Liver (tissue), 8 donors: ENCODE measurements at regions not wholly inside any gene's neighbourhood (a gene's known extent, or its start where the extent isn't known, plus 50 kb on each side); places are given as distances from the start of the nearest gene placed in this dataset.

Experiments
- DNase-seq: peaks from one replicate; pipeline ENCODE4 v3.0.0-alpha.2; 2017; ENCODE audit warnings: low spot score
- H3K27ac ChIP-seq, 2 donors: one replicate each; pipeline ENCODE4 v1.7.0; 2013; ENCODE audit warnings: inconsistent platforms in 2 of 2, low read length in 2 of 2, control low read depth in 1 of 2, low read depth in 1 of 2, mild to moderate bottlenecking in 1 of 2
- H3K27me3 ChIP-seq, 4 donors: one replicate each; pipeline versions ENCODE4 v1.6.1 to v1.7.0; 2013; ENCODE audit warnings: low read length in 3 of 4, inconsistent platforms in 1 of 4, mild to moderate bottlenecking in 1 of 4, moderate library complexity in 1 of 4; ENCODE audit not compliant: control insufficient read depth in 4 of 4, insufficient read depth in 4 of 4
- H3K36me3 ChIP-seq, 4 donors: one replicate each; pipeline versions ENCODE4 v1.6.1 to v1.7.0; 2013; ENCODE audit warnings: low read length in 3 of 4, mild to moderate bottlenecking in 3 of 4, low read depth in 1 of 4, moderate library complexity in 1 of 4; ENCODE audit not compliant: control insufficient read depth in 4 of 4, insufficient read depth in 3 of 4
- H3K4me1 ChIP-seq, 4 donors: one replicate each; pipeline versions ENCODE4 v1.6.1 to v1.7.0; 2013; ENCODE audit warnings: low read length in 3 of 4, mild to moderate bottlenecking in 3 of 4, moderate library complexity in 1 of 4; ENCODE audit not compliant: control insufficient read depth in 4 of 4, insufficient read depth in 4 of 4
- H3K4me3 ChIP-seq, 3 donors: one replicate each; pipeline versions ENCODE4 v1.6.1 to v1.7.0; 2013; ENCODE audit warnings: low read length in 3 of 3, control low read depth in 1 of 3, low read depth in 1 of 3, mild to moderate bottlenecking in 1 of 3
- H3K9ac ChIP-seq, 2 donors: one replicate each; pipeline ENCODE4 v1.7.0; 2013; ENCODE audit warnings: low read length in 2 of 2, mild to moderate bottlenecking in 2 of 2, moderate library complexity in 2 of 2, control low read depth in 1 of 2, low read depth in 1 of 2
- H3K9me3 ChIP-seq, 4 donors: one replicate each; pipeline versions ENCODE4 v1.6.1 to v1.7.0; 2013; ENCODE audit warnings: low read length in 3 of 4; ENCODE audit not compliant: control insufficient read depth in 4 of 4
- EGR1 ChIP-seq, 2 donors: IDR thresholded peaks; 2 replicates each; pipeline ENCODE4 v1.6.1; 2016 to 2018; ENCODE audit warnings: antibody characterized with exemption in 2 of 2, low read depth in 2 of 2
- FOXA1 ChIP-seq: IDR thresholded peaks from 2 replicates; pipeline ENCODE4 v1.6.1; 2016; ENCODE audit warnings: antibody characterized with exemption
- FOXA2 ChIP-seq: IDR thresholded peaks from 2 replicates; pipeline ENCODE4 v1.6.1; 2016; ENCODE audit warnings: antibody characterized with exemption
- GABPA ChIP-seq, 2 donors: IDR thresholded peaks in 1 of 2; conservative IDR thresholded peaks in 1 of 2; 2 replicates each; pipeline ENCODE4 v1.6.1; 2016; ENCODE audit warnings: antibody characterized with exemption in 2 of 2, mild to moderate bottlenecking in 1 of 2, moderate library complexity in 1 of 2
- HNF4A ChIP-seq, 2 donors: conservative IDR thresholded peaks; 2 replicates each; pipeline ENCODE4 v1.6.1; 2016; ENCODE audit warnings: antibody characterized with exemption in 2 of 2, mild to moderate bottlenecking in 2 of 2
- HNF4G ChIP-seq: IDR thresholded peaks from 2 replicates; pipeline ENCODE4 v1.6.1; 2016; ENCODE audit warnings: antibody characterized with exemption
- JUND ChIP-seq, 2 donors: IDR thresholded peaks; 2 replicates each; pipeline ENCODE4 v1.6.1; 2016; ENCODE audit warnings: antibody characterized with exemption in 2 of 2
- NR2F2 ChIP-seq: IDR thresholded peaks from 2 replicates; pipeline ENCODE4 v1.6.1; 2016; ENCODE audit warnings: antibody characterized with exemption
- RAD21 ChIP-seq, 2 donors: IDR thresholded peaks; 2 replicates each; pipeline ENCODE4 v1.6.1; 2016; ENCODE audit warnings: antibody characterized with exemption in 2 of 2, mild to moderate bottlenecking in 2 of 2
- RXRA ChIP-seq, 2 donors: IDR thresholded peaks; 2 replicates each; pipeline ENCODE4 v1.6.1; 2017 to 2018; ENCODE audit warnings: antibody characterized with exemption in 2 of 2, mild to moderate bottlenecking in 1 of 2
- SP1 ChIP-seq: IDR thresholded peaks from 2 replicates; pipeline ENCODE4 v1.6.1; 2018; ENCODE audit warnings: antibody characterized with exemption, mild to moderate bottlenecking
- TAF1 ChIP-seq: conservative IDR thresholded peaks from 2 replicates; pipeline ENCODE4 v1.6.1; 2016; ENCODE audit warnings: antibody characterized with exemption, mild to moderate bottlenecking
- YY1 ChIP-seq: IDR thresholded peaks from 2 replicates; pipeline ENCODE4 v1.6.1; 2016; ENCODE audit warnings: antibody characterized with exemption, mild to moderate bottlenecking
- WGBS: extraction: QIAGEN DNeasy Blood & Tissue Kit; methylation state at CpG from one replicate; pipeline ENCODE4 v1.1.7; 2013; 5-methylcytosine and 5-hydroxymethylcytosine counted together
- TF ChIP-seq, protein P1 (sequence below): fragments of 150-350 bp; IDR thresholded peaks from 2 replicates; pipeline ENCODE4 v1.5.1; 2017; ENCODE audit warnings: improper control_type of control experiment, low read depth, low read length; ENCODE audit not compliant: missing input control
- TF ChIP-seq, protein P2 (sequence below): IDR thresholded peaks from 2 replicates; pipeline ENCODE4 v1.6.1; 2016; ENCODE audit warnings: antibody characterized with exemption
- TF ChIP-seq, protein P3 (sequence below): IDR thresholded peaks from 2 replicates; pipeline ENCODE4 v1.6.1; 2016; ENCODE audit warnings: antibody characterized with exemption, mild to moderate bottlenecking
- TF ChIP-seq, protein P4 (sequence below): IDR thresholded peaks from 2 replicates; pipeline ENCODE4 v1.6.1; 2016; ENCODE audit warnings: antibody characterized with exemption
- TF ChIP-seq, protein P5 (sequence below): IDR thresholded peaks from 2 replicates; pipeline ENCODE4 v1.6.1; 2016; ENCODE audit warnings: antibody characterized with exemption
- donor health status: healthy.
- donor health status: healthy.
- donor health status: healthy.
- donor health status: healthy.
- donor health status: healthy.

DNA sequence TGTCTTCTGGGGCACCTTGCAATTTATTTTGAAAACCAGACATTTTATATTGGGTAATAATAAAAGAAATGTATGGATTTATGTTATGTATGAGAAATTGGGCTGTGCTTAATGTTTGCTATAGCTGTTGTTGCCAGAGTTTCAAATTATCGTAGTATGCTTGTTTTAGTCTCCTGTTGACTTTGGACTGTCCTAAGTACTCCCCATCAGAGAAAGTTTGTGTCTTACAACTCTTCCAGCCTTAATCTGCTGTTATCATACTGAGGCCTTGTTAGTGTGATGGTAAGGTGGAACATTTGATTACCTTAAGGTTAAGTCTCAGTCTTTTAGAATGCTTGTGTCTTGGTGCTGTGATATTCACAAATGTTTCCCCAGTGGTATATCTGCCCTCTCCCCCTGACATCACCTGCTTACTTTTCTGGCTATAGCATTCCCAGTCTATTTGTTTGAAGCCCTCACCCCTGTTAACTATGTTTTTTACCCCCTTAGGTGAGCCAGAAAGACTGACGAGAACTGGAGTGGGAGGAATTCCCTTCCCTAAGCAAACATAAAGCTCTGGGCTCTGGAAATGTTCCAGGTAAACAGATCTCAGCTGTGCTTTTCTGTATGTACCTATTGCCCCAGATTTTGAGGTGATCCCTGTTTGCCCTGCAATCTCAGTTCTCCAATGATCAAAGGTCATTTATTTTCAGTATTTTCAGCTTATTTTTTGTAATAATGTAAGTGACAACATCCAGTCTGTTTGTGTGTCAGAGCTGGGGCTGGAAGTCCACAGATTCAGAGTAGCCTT is 581.1 kb upstream of the CITED2 start:
- DNase-seq, result no peak
- WGBS, result 37% methylated on average over 2 of the region's 2 CpGs
- TF ChIP-seq HNF4A (conservative IDR thresholded peaks at IDR 0.05) (peak; percentile 86 to 92), HNF4G (peak; percentile 80), GABPA (IDR thresholded peaks at IDR 0.05 in 1 of 2, conservative IDR thresholded peaks at IDR 0.05 in 1 of 2) (no peak), YY1 (no peak), EGR1 (IDR thresholded peaks at IDR 0.05; ENCODE audit: low read depth in 2 of 2) (peak in 1 of 2 donors; percentile 21), NR2F2 (no peak), SP1 (peak; percentile 83), RAD21 (IDR thresholded peaks at IDR 0.05) (peak; percentile 44 to 57), FOXA1 (peak; percentile 58), JUND (IDR thresholded peaks at IDR 0.05) (peak in 1 of 2 donors; percentile 54), RXRA (IDR thresholded peaks at IDR 0.05) (peak; percentile 82 to 83), FOXA2 (peak; percentile 82), TAF1 (no peak)
- TF ChIP-seq, protein P1, sequence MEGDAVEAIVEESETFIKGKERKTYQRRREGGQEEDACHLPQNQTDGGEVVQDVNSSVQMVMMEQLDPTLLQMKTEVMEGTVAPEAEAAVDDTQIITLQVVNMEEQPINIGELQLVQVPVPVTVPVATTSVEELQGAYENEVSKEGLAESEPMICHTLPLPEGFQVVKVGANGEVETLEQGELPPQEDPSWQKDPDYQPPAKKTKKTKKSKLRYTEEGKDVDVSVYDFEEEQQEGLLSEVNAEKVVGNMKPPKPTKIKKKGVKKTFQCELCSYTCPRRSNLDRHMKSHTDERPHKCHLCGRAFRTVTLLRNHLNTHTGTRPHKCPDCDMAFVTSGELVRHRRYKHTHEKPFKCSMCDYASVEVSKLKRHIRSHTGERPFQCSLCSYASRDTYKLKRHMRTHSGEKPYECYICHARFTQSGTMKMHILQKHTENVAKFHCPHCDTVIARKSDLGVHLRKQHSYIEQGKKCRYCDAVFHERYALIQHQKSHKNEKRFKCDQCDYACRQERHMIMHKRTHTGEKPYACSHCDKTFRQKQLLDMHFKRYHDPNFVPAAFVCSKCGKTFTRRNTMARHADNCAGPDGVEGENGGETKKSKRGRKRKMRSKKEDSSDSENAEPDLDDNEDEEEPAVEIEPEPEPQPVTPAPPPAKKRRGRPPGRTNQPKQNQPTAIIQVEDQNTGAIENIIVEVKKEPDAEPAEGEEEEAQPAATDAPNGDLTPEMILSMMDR, result no peak
- TF ChIP-seq, protein P2, sequence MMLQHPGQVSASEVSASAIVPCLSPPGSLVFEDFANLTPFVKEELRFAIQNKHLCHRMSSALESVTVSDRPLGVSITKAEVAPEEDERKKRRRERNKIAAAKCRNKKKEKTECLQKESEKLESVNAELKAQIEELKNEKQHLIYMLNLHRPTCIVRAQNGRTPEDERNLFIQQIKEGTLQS, result peak; percentile 59
- TF ChIP-seq, protein P3, sequence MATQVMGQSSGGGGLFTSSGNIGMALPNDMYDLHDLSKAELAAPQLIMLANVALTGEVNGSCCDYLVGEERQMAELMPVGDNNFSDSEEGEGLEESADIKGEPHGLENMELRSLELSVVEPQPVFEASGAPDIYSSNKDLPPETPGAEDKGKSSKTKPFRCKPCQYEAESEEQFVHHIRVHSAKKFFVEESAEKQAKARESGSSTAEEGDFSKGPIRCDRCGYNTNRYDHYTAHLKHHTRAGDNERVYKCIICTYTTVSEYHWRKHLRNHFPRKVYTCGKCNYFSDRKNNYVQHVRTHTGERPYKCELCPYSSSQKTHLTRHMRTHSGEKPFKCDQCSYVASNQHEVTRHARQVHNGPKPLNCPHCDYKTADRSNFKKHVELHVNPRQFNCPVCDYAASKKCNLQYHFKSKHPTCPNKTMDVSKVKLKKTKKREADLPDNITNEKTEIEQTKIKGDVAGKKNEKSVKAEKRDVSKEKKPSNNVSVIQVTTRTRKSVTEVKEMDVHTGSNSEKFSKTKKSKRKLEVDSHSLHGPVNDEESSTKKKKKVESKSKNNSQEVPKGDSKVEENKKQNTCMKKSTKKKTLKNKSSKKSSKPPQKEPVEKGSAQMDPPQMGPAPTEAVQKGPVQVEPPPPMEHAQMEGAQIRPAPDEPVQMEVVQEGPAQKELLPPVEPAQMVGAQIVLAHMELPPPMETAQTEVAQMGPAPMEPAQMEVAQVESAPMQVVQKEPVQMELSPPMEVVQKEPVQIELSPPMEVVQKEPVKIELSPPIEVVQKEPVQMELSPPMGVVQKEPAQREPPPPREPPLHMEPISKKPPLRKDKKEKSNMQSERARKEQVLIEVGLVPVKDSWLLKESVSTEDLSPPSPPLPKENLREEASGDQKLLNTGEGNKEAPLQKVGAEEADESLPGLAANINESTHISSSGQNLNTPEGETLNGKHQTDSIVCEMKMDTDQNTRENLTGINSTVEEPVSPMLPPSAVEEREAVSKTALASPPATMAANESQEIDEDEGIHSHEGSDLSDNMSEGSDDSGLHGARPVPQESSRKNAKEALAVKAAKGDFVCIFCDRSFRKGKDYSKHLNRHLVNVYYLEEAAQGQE, result peak; percentile 93
- TF ChIP-seq, protein P4, sequence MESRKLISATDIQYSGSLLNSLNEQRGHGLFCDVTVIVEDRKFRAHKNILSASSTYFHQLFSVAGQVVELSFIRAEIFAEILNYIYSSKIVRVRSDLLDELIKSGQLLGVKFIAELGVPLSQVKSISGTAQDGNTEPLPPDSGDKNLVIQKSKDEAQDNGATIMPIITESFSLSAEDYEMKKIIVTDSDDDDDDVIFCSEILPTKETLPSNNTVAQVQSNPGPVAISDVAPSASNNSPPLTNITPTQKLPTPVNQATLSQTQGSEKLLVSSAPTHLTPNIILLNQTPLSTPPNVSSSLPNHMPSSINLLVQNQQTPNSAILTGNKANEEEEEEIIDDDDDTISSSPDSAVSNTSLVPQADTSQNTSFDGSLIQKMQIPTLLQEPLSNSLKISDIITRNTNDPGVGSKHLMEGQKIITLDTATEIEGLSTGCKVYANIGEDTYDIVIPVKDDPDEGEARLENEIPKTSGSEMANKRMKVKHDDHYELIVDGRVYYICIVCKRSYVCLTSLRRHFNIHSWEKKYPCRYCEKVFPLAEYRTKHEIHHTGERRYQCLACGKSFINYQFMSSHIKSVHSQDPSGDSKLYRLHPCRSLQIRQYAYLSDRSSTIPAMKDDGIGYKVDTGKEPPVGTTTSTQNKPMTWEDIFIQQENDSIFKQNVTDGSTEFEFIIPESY, result peak; percentile 64
- TF ChIP-seq, protein P5, sequence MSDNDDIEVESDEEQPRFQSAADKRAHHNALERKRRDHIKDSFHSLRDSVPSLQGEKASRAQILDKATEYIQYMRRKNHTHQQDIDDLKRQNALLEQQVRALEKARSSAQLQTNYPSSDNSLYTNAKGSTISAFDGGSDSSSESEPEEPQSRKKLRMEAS, result peak; percentile 42
- H3K36me3 ChIP-seq, result no peaks in the 10 kb centered on the region
- H3K4me1 ChIP-seq, result peaks cover 0 to 9% (median under 1%) of the 10 kb centered on the region in 4 donors
- H3K27ac ChIP-seq, result peak overlapping the region; percentile 75 to 77
- H3K27me3 ChIP-seq, result no peaks in the 10 kb centered on the region
- no peaks in the 10 kb centered on the region for H3K9me3 ChIP-seq
- H3K9ac ChIP-seq, result no peak overlapping the region
- peak overlapping the region in 1 of 3 donors; percentile 9 for H3K4me3 ChIP-seq
